ENCODE measurements at regions not wholly inside any gene's neighbourhood (a gene's known extent, or its start where the extent isn't known, plus 50 kb on each side); places are given as distances from the start of the nearest gene placed in this dataset.

- H3K4me1 ChIP-seq (ENCODE audit: control insufficient read depth, insufficient read depth, low read length), result no peaks in the 10 kb centered on the region
- no peaks in the 10 kb centered on the region for H3K36me3 ChIP-seq (ENCODE audit: control insufficient read depth in 2 of 2, insufficient read depth in 1 of 2, low read length in 2 of 2)
- H3K4me3 ChIP-seq (ENCODE audit: low read depth, low read length), result no peak overlapping the region
- TF ChIP-seq ZNF654 (tag by site-specific recombination; IDR thresholded peaks at IDR 0.05; ENCODE audit: low read depth) (no peak), ZNF670 (tag by site-specific recombination; IDR thresholded peaks at IDR 0.05; ENCODE audit: low read depth) (no peak), ZNF548 (tag by site-specific recombination; IDR thresholded peaks at IDR 0.05) (no peak), ZSCAN23 (tag by site-specific recombination; IDR thresholded peaks at IDR 0.05) (no peak), ZNF701 (tag by site-specific recombination; IDR thresholded peaks at IDR 0.05) (no peak), ZNF580 (tag by site-specific recombination; IDR thresholded peaks at IDR 0.05) (no peak), ZNF621 (tag by site-specific recombination; IDR thresholded peaks at IDR 0.05) (no peak), ZNF121 (tag by site-specific recombination; IDR thresholded peaks at IDR 0.05) (no peak), ZNF544 (tag by site-specific recombination; IDR thresholded peaks at IDR 0.05) (no peak), ZNF223 (tag by site-specific recombination; IDR thresholded peaks at IDR 0.05) (no peak), IKZF3 (tag by site-specific recombination; IDR thresholded peaks at IDR 0.05) (no peak), REST (tag by site-specific recombination; IDR thresholded peaks at IDR 0.05) (no peak), ZNF239 (tag by site-specific recombination; IDR thresholded peaks at IDR 0.05) (no peak), ZNF488 (tag by site-specific recombination; IDR thresholded peaks at IDR 0.05) (no peak), FEZF1 (tag by site-specific recombination; IDR thresholded peaks at IDR 0.05) (no peak), ZNF280D (tag by site-specific recombination; IDR thresholded peaks at IDR 0.05) (no peak), SCRT1 (tag by site-specific recombination; IDR thresholded peaks at IDR 0.05; ENCODE audit: borderline replicate concordance) (no peak), ZNF214 (tag by site-specific recombination; IDR thresholded peaks at IDR 0.05; ENCODE audit: borderline replicate concordance) (no peak)
- no peaks in the 10 kb centered on the region for H3K9me3 ChIP-seq (ENCODE audit: control insufficient read depth, insufficient read depth, low read depth, low read length)
- ChIA-PET CTCF (interaction anchor here (0.6 to 8.1 kb wide), 7 partner anchors 26 to 743 kb away, joined by 3 to 65 read pairs (median 40); no protein-coding TSS in a partner anchor), POLR2A (no interaction called here)
- H3K27ac ChIP-seq (ENCODE audit: extremely low read depth, low read depth, low read length), result no peak overlapping the region
Observed at GRCh38 chr6:6722195-6722594, 133.7 kb downstream of the LY86 start.

- Histone ChIP-seq H3K4me3 (ENCODE audit: low read depth, low read length) (no peak overlapping the region), H3K9me3 (ENCODE audit: control insufficient read depth, insufficient read depth, low read depth, low read length) (no peaks in the 10 kb centered on the region), H3K27ac (ENCODE audit: extremely low read depth, low read depth, low read length) (no peak overlapping the region), H3K36me3 (ENCODE audit: control insufficient read depth in 2 of 2, insufficient read depth in 1 of 2, low read length in 2 of 2) (no peaks in the 10 kb centered on the region), H3K4me1 (ENCODE audit: control insufficient read depth, insufficient read depth, low read length) (no peaks in the 10 kb centered on the region)
- ChIA-PET POLR2A (interaction anchor here (0.7 kb wide), 1 partner anchor 9 kb away, joined by 3 read pairs; no protein-coding TSS in a partner anchor), CTCF (interaction anchor here (0.6 to 8.1 kb wide), 17 partner anchors 9 to 975 kb away, joined by 3 to 65 read pairs (median 5); partner anchors contain the start of genes CAGE1 and RIOK1)
- TF ChIP-seq ZNF398 (tag by site-specific recombination; IDR thresholded peaks at IDR 0.05) (no peak), REST (tag by site-specific recombination; IDR thresholded peaks at IDR 0.05) (no peak), ZNF629 (tag by site-specific recombination; IDR thresholded peaks at IDR 0.05) (no peak), ZNF510 (tag by site-specific recombination; IDR thresholded peaks at IDR 0.05; ENCODE audit: insufficient replicate concordance) (no peak), ZNF670 (tag by site-specific recombination; IDR thresholded peaks at IDR 0.05; ENCODE audit: low read depth) (no peak), GLI4 (tag by site-specific recombination; IDR thresholded peaks at IDR 0.05) (no peak)
Observed at GRCh38 chr6:6723361-6723760, 134.8 kb downstream of the LY86 start.

Data from HEK293 (cell line).